Fibroblast of pulmonary artery (primary cell): ENCODE measurements at regions not wholly inside any gene's neighbourhood (a gene's known extent, or its start where the extent isn't known, plus 50 kb on each side); places are given as distances from the start of the nearest gene placed in this dataset.

Experiments used
- DNase-seq: peaks from one replicate; pipeline ENCODE4 v3.0.0-alpha.2; 2010; ENCODE audit warnings: low read depth
- H3K4me3 ChIP-seq: replicated peaks from 2 replicates; pipeline ENCODE4 v1.5.1; 2011; ENCODE audit warnings: low read depth, mild to moderate bottlenecking, control low read depth, low read length, moderate library complexity
- CTCF ChIP-seq: IDR thresholded peaks from 2 replicates; pipeline ENCODE4 v1.5.1; 2011; ENCODE audit warnings: mild to moderate bottlenecking, control low read depth, low read length, inconsistent platforms; ENCODE audit errors: missing control alignments

- no peak overlapping the region for H3K4me3 ChIP-seq
- no peak for DNase-seq
- TF ChIP-seq CTCF: no peak
These were observed 215.9 kb downstream of the NXNL2 start for GRCh38 chr9:88750832-88751360.

- no peak overlapping the region for H3K4me3 ChIP-seq
- TF ChIP-seq CTCF: no peak
- DNase-seq: no peak
These were observed 216.8 kb downstream of the NXNL2 start for GRCh38 chr9:88751781-88752180.

GRCh38 chr9:88753691-88754367 is 218.9 kb downstream of the NXNL2 start:
- no peak for DNase-seq
- no peak for TF ChIP-seq CTCF
- H3K4me3 ChIP-seq: no peak overlapping the region

- no peak for TF ChIP-seq CTCF
- H3K4me3 ChIP-seq: no peak overlapping the region
These were observed 219.5 kb downstream of the NXNL2 start for GRCh38 chr9:88754452-88754851.

GRCh38 chr9:88754886-88755285 is 219.9 kb downstream of the NXNL2 start:
- H3K4me3 ChIP-seq: no peak overlapping the region
- TF ChIP-seq CTCF: no peak
- no peak for DNase-seq

More at GRCh38 chr9:88754452-88754851, 219.5 kb downstream of the NXNL2 start:
- no peak for DNase-seq

GRCh38 chr9:88757406-88758010 is 222.5 kb downstream of the NXNL2 start:
- H3K4me3 ChIP-seq: no peak overlapping the region
- no peak for DNase-seq
- no peak for TF ChIP-seq CTCF
